ENCODE measurements at regions not wholly inside any gene's neighbourhood (a gene's known extent, or its start where the extent isn't known, plus 50 kb on each side); places are given as distances from the start of the nearest gene placed in this dataset.

DNA sequence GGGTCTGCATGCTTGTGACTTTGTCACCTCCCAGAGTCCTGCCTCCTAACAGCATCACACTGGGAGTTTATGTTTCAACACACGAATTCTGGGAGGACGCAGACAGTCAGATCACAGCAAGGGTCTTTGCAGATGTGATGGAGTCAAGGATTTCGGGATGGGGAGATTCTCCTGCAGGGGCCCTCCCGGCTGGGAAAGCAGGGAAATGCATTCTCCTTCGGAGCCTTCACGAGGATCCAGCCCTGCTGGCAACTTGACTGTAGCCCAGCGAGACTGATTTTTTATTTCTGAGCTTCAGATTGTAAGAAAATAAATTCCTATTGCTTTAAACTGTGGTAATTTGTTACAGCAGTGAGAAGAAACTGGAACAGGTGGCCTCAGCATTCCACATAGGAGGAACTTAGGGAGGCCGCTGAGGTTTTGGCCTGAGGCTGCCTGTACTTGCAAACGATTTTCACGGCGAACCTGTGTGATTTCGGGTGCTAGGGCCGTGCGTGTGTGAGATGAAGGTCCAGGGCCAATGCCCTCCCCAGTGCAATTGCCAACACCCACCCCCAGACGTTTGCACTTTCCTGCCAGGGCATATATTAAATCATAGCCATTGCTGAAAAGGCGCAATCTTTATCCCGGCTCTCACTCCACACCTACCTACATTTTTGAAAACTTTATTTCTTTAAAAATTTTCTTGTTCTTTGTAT, 79.8 kb downstream of the ASB1 start:
- no peak for DNase-seq (ENCODE audit: low read depth, low spot score)
- TF ChIP-seq, protein P1, sequence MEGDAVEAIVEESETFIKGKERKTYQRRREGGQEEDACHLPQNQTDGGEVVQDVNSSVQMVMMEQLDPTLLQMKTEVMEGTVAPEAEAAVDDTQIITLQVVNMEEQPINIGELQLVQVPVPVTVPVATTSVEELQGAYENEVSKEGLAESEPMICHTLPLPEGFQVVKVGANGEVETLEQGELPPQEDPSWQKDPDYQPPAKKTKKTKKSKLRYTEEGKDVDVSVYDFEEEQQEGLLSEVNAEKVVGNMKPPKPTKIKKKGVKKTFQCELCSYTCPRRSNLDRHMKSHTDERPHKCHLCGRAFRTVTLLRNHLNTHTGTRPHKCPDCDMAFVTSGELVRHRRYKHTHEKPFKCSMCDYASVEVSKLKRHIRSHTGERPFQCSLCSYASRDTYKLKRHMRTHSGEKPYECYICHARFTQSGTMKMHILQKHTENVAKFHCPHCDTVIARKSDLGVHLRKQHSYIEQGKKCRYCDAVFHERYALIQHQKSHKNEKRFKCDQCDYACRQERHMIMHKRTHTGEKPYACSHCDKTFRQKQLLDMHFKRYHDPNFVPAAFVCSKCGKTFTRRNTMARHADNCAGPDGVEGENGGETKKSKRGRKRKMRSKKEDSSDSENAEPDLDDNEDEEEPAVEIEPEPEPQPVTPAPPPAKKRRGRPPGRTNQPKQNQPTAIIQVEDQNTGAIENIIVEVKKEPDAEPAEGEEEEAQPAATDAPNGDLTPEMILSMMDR (IDR thresholded peaks at IDR 0.05; ENCODE audit: insufficient read depth, low read length, missing control alignments): no peak
- POLR2A ChIA-PET: no interaction called here
- no peak overlapping the region for H3K4me3 ChIP-seq (ENCODE audit: low read depth, low read length)
- CTCF ChIA-PET: no interaction called here

DNA sequence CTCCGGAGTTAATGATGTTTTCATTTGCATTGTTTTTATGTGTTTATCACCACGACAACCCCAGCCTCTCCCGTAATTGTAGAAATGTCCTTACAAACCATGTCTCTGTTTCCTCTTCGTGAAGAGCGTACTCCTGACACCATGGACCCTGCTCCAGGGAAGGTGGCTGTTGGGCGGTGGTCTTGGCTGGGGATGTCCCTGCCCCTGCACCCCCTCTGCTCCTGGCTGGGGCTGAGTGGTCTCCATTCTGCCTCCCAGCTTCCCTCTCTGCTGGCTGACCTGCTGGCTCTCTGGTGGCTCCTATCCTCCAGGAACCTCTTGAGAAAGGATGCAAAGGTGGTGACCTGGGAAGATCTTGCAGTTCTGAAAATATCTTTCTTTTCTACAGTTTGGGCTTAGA, 81.1 kb downstream of the ASB1 start:
- ChIA-PET POLR2A (no interaction called here), CTCF (interaction anchor here (12.4 kb wide), 1 partner anchor 278 kb away, joined by 165 read pairs; no protein-coding TSS in a partner anchor)
- no peak for DNase-seq (ENCODE audit: low read depth, low spot score)
- TF ChIP-seq, protein P1 (IDR thresholded peaks at IDR 0.05; ENCODE audit: insufficient read depth, low read length, missing control alignments): no peak
- H3K4me3 ChIP-seq (ENCODE audit: low read depth, low read length): no peak overlapping the region

DNA sequence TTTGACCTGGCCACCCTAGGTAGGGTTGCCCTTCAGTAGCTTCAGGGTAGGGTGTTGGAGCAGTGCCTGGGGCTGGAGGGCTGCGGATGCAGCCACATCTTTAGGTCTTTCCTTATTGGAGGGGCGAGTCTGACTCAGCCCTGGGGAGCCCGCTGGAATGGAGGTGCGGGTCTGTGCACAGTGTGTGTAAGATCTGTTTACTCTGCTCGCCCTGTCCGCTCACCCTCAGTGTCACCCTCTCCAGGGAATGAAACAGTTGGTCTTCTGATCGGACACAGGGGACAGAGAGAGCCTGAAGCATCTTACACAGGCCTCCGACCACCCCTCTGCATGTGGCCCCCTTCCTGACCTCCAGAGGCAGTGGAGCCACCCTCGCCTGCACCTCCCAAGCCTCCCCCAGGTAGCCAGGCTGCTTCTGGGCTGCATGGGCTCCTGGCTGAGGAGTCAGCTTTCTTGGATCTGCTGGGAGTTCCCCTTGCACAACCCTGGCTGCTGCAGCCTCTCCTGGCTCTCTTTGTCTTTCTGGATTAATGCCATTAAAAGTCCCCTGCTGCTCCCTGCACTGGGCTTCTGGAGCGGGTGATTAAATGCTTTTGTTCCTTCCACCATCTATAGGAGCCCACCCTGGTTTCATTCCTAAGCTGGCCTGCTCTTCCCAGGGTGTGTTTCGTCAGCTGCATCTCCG, 82.6 kb downstream of the ASB1 start:
- no peak overlapping the region for H3K4me3 ChIP-seq (ENCODE audit: low read depth, low read length)
- ChIA-PET CTCF (interaction anchor here (1.0 to 12.4 kb wide), 3 partner anchors 14 to 277 kb away, joined by 3 to 165 read pairs (median 4); no protein-coding TSS in a partner anchor), POLR2A (no interaction called here)
- DNase-seq (ENCODE audit: low read depth, low spot score): no peak
- TF ChIP-seq, protein P1 (IDR thresholded peaks at IDR 0.05; ENCODE audit: insufficient read depth, low read length, missing control alignments): no peak

DNA sequence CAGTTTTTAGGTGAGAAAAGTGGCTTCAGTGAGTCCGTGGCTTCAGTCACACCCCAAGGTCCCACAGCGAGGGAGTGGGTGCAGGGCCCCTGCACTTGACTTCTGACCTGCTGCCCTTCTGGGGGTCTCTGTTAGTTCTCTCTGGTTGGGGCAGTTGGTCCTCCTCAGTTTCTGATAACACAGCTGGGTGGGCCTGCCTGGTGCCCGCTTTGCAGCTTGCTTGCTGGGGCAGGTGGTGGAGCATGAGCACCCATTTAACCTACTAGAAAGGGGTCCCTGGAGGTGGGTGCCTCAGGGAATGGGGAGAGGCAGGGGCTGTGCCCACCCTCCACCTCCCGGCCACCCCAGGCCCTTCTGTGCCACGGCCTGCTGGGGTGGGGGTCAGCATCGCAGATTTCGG, 83.2 kb downstream of the ASB1 start:
- POLR2A ChIA-PET: no interaction called here
- CTCF ChIA-PET: interaction anchor here (12.4 kb wide), 1 partner anchor 276 kb away, joined by 165 read pairs; no protein-coding TSS in a partner anchor
- TF ChIP-seq, protein P1 (IDR thresholded peaks at IDR 0.05; ENCODE audit: insufficient read depth, low read length, missing control alignments): no peak
- DNase-seq (ENCODE audit: low read depth, low spot score): no peak
- no peak overlapping the region for H3K4me3 ChIP-seq (ENCODE audit: low read depth, low read length)

DNA sequence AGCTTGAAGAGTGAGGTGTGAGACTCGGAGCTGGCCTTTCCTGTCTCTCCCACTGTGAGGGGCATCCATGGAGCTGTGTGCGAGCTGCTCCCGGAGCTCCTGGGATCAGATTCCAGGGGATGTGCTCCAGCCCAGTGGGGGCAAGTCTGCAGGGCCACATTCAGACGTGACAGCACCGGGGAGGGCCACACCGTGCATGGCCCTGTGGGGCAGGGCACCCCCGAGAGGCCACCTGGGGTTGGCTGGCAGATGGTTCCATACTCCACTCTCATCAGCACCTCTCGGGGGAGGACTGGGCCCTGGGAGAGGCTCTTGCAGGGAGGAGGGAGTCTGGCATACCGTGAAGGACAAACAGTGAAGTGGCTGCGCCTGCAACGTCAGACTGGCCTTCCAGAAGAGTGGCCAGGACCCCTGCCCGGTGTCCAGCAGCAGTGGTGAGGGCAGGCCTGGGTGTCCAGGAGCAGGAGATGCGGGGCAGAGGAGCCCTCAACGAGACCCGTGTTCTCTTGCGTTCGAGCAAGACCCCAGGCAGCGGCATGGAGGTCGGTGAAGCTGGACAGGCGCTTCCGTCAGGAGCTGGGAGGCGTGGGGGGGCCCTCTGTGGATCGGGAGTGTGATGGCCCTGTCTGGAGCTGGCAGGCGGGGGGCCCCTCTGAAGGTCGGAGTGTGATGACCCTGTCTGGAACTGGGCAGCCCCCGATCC, 84.3 kb downstream of the ASB1 start:
- no peak for DNase-seq (ENCODE audit: low read depth, low spot score)
- no peak overlapping the region for H3K4me3 ChIP-seq (ENCODE audit: low read depth, low read length)
- TF ChIP-seq, protein P1 (IDR thresholded peaks at IDR 0.05; ENCODE audit: insufficient read depth, low read length, missing control alignments): no peak
- ChIA-PET POLR2A (no interaction called here), CTCF (interaction anchor here (0.8 to 12.4 kb wide), 3 partner anchors 13 to 275 kb away, joined by 3 to 165 read pairs (median 11); no protein-coding TSS in a partner anchor)

DNA sequence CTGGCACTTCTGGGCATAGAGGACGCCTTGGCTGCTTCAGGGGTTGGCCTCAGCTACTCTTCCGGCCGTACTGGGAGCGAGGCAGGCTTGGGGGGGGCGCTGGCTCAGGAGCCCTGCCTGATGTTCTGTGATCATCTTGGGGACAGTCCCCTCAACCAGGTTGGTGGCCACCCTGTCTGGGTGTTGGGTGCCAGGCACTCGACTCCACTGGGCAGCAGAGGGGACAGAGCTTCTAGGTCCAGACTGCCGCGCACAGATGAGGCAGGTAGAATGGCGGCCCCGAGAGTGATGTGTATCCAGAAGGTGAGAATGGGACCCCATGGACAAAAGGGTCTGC, 84.9 kb downstream of the ASB1 start:
- TF ChIP-seq, protein P1 (IDR thresholded peaks at IDR 0.05; ENCODE audit: insufficient read depth, low read length, missing control alignments): no peak
- no peak for DNase-seq (ENCODE audit: low read depth, low spot score)
- ChIA-PET CTCF (interaction anchor here (2.4 to 12.4 kb wide), 4 partner anchors 13 to 274 kb away, joined by 11 to 165 read pairs (median 26); no protein-coding TSS in a partner anchor), POLR2A (no interaction called here)
- H3K4me3 ChIP-seq (ENCODE audit: low read depth, low read length): no peak overlapping the region
